ENCODE measurements at regions not wholly inside any gene's neighbourhood (a gene's known extent, or its start where the extent isn't known, plus 50 kb on each side); places are given as distances from the start of the nearest gene placed in this dataset.

DNA sequence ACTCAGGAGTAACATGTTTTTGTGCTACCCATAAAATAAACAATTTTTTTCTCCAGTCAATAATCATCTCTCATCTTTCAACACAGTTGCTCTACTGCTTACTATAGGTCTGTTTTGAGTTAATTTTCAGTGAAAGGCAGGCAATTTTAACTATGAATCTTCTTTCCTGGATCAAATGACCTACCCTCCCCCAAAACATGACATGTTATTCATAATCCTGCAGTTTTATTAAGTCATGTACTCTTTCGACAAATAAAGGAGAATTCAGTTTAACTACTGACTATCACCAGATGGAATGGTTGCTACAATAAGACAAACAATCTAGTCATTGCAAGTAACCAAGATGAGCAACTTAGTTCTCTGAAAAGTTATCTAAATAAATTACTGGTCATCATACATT, 106.0 kb upstream of the FAR2 start:
- DNase-seq (ENCODE audit: low spot score), result no peak

DNA sequence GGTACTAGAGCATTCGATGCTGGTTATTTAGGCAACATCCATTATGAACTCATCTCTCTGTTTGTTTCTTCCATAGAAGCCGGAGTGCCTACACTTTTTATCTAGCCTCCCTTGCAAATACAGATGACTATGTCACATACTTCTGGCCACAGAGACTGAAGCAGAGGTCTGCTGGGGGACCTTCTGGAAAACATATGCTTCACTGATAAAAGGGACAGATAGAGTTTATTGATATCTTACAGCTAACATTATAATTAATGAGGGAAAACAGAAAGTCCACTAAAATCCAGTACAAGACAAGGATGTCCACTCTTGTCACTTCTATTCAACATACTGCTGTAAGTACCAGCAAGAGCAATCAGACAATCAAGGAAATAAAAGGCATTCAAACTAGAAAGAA, 104.3 kb upstream of the FAR2 start:
- DNase-seq (ENCODE audit: low spot score), result no peak

DNA sequence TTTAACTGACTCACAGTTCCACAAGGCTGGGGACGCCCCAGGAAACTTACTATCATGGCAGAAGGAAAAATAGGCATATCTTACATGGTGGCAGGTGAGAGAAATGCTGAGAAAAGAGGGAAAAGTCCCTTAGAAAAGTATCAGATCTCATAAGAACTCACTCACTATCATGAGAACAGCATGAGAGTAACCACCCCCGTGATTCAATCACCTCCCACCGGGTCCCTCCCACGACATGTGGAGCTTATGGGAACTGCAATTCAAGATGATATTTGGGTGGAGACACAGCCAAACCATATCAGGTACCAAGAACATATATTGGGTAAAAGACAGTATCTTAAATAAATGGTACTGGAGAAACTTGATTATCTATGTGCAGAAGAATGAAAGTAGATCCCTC, 100.3 kb upstream of the FAR2 start:
- no peak for DNase-seq (ENCODE audit: low spot score)

DNA sequence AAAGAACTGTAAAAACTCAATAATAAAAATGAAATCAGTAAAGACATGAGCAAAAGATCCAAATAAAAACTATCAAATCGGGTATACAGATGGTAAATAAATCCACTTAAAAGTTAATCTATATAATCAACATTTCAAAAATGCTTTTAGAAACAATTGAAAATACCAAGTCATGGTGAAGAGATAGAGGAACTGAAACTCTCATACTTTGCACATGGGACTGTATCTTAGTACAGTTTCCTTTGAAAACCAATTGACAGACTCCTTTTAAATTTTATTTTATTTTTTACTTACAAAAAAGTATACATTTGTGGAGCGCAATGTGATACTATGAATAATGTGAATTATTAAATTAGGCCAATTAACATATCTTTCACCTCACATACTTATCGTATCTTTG, 98.6 kb upstream of the FAR2 start:
- no peak for DNase-seq (ENCODE audit: low spot score)

DNA sequence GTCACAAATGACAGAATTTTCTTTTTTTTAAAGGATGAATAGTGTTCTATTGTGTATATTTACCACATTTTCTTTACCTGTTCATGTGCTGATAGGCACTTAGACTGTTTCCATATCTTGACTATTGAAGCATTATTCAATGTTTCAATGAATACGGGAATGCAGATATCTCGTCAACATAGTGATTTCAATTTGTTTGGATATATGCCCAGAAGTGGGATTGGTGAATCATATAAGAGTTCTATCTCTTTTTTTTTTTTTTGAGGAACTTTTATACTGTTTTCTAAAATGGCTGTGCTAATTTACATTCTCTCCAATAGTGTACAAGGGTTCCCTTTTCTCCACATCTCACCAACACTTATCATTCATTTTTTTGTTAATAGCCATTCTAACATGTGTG, 97.9 kb upstream of the FAR2 start:
- no peak for DNase-seq (ENCODE audit: low spot score)

DNA sequence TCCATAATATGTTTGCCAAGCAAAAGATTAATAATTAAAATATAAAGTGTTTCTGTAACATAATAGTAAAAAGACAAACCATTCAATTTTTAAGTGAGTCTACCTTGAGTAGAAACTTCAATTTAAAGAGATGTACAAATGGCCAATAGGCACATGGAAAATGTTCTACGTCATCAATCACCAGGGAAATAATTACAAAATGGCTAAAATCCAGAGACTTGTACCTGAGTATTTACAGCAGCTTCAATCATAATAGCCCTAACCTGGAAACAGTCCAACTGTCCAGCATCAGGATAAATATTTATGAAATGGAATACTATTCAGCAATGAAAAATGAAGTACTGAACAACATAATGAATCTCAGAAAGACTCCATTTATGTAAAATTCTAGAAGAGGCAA, 95.5 kb upstream of the FAR2 start:
- no peak for DNase-seq (ENCODE audit: low spot score)

DNA sequence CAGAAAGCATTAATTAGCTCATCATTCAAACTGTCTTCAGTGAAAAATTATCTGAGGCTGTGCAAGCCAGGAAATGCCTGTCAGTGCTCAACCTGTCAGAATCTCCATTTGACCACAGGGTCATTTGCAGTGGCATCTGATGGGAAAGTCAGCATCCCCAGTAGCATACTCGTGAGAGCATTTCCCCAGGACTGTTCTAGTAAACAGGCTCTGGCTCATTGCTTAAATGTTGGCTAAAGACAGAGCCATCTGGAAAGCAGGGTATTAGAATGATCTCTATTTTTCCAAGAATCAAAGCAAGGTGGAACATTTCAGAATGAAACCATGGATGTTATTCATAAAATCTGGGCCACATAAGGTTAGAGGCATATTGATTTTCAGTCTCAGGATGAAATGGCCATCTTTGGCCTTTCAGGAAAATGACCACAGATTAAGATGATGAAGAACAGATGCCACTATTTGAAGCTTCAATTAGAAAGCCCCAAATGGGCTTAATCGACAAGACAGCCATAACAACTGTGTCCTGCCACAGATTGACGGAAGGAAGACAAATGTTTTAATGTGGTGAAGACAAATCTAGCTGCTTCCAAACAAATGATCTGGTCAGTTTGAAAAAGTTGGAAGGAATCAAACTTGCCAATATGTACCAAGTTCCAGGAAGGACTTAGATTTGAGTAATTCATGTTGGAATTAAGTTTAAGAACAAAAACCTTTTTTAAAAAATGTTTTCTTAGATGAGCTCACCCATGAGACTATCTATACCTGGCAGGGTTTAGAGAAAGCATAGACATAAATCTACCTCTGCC, 94.0 kb upstream of the FAR2 start:
- no peak for DNase-seq (ENCODE audit: low spot score)

DNA sequence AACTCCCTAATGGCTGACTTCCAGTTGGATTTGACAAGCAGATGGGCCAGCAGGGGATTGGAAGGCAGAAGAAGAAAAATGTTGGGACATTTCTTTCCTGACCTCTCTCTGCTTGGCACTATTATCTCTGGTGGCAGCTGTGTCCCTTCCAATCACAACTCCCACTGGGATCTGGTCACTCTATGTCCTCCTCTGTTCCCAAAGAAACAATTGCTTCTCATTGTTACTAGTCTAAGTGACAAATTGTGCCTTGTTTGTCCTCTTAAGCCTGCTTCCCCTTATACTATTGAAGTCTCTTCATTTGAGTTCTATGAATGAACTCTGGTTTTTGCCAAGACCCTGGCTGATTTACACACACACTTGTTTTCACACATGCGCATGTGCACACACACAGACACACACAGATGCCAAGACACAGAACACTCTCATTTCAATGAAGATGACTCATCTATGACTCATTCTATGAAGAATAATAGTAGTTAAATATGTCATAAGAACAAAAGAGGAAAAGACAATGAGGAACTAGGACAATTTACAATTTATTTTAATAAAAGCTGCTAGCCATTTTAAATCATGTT, 83.0 kb upstream of the FAR2 start:
- peak; percentile 94 for DNase-seq (ENCODE audit: low spot score)

DNA sequence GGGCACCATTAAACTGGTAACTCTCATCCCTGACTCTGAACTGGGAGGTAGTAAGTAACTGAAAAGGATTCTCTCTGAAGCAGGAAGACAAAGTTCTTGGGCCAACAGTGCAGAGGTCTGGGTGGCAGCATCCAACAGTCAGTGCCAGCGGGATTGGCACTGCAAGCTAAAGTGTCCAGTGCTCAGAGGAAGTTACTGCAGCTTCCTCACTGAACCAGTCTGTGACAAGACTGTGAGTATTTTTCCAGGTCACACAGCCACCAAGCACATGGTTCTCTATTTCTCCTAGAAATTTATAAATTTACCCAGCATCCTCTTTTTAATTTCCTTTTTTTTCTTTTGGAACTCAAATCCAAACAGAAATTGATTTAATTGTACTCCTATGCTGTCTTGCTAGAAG, 81.6 kb upstream of the FAR2 start:
- DNase-seq (ENCODE audit: low spot score), result peak; percentile 31

DNA sequence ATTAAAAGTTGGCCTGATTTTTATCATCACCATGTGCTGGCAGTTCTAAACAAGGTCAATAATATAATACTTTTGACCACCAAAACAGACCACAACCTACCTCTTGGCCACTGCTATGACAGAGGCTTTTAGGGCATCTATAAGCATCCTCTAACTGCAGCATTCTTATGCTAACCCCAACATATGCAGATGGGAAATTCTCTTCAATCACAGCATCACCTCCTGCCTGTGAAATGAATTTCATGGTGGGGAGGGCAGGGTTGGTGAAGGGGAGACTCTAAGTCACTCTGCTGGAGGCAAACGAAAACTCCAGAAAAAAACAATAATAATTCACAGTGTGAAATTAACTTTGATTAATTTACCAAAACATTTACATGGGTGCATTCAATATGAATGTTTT, 78.8 kb upstream of the FAR2 start:
- DNase-seq (ENCODE audit: low spot score), result no peak

DNA sequence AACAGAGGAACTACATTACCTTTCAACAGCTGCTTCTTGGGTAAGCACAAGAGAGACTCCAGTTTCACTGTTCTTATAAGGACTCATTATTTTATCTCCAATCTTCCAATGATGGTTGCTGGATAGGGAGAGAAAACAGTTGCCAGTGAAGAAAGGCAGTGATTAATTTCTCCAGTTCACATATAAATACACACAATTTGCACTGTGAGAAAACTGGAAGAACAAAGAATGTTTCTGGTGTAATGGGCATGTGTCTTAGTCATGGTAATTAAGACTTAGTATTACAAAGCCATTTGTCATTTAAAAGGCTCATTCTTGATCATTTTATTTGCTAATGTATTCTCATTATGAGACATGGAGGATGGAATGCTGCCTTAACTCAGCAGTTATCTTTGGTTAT, 78.0 kb upstream of the FAR2 start:
- no peak for DNase-seq (ENCODE audit: low spot score)

DNA sequence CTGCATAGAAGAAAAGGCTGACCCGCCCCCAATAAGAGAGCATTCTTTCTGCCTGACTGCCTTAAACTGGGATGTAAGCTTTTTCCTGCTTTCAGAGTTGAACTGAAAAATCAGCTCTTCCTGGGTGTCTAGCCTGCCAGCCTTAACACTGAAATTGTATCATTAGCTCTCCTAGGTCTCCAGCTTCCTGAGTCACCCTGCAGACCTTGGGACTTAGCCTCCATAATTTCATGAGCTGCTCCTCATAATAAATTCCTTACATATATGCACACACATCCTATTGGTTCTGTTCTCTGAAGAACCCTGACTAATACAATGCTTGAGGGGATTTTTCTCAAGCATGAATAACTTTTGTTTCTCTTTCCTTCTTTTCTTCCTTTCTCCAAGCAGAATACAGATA, 76.4 kb upstream of the FAR2 start:
- no peak for DNase-seq (ENCODE audit: low spot score)

DNA sequence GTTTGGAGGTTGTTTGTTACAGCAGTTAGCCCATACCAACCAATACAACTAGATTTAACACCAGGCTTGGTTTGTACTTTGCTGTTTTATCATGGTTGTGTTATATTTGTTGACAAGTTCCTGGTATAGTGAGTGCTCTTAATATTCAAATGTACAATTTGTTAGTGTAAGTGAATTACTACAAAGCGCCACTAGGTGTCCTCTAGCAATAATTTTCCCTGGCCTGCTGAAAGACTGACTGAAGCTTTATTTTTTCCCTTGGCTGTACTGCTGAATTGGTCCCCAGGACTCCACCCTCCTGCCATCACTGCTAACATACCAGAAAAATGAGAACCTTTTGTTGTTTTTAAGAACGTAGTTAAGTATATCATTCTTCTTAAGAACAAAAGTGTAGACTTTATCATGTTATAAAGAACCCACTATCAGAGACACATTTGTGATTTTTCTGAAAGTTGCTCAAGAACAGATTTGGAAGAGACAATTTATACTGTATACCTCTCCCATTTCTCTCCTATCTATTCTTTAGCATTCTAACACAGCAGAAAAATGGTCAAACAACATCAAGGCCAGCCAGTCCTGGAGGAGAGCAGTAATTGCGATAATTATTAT, 75.3 kb upstream of the FAR2 start:
- DNase-seq (ENCODE audit: low spot score), result peak; percentile 79

DNA sequence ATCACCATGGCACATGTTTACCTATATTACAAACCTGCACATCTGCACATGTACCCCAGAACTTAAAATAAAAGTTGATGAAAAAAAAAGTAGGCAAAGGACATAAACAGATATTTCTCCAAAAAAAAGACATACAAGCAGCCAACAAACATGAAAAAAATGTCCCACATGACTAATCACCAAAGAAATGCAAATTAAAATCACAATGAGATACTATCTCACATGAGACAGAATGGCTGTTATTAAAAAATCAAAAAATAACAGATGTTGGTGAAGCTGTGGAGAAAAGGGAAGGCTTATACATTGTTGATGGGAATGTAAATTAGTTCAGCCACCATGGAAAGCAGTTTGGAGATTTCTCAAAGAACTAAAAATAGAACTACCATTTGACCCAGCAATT, 68.0 kb upstream of the FAR2 start:
- no peak for DNase-seq (ENCODE audit: low spot score)

DNA sequence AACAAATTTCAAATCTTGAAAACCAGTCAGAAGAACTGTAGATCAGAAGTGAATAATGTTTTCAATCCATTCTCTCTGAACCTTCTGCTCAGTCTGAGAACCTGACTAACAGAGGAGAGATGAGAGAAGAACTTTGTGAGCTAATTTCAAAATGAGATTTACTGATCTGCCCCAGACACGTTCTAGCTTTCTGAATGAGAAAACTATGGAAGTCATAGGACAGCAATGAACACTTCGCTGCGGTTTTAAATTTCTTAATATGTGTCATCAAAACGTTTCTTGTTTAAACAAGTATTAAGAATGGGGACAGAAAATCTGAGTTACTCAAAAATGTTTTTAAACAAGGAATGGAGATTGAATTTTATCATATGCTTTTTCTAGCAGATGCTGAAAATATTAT, 66.6 kb upstream of the FAR2 start:
- DNase-seq (ENCODE audit: low spot score), result no peak

DNA sequence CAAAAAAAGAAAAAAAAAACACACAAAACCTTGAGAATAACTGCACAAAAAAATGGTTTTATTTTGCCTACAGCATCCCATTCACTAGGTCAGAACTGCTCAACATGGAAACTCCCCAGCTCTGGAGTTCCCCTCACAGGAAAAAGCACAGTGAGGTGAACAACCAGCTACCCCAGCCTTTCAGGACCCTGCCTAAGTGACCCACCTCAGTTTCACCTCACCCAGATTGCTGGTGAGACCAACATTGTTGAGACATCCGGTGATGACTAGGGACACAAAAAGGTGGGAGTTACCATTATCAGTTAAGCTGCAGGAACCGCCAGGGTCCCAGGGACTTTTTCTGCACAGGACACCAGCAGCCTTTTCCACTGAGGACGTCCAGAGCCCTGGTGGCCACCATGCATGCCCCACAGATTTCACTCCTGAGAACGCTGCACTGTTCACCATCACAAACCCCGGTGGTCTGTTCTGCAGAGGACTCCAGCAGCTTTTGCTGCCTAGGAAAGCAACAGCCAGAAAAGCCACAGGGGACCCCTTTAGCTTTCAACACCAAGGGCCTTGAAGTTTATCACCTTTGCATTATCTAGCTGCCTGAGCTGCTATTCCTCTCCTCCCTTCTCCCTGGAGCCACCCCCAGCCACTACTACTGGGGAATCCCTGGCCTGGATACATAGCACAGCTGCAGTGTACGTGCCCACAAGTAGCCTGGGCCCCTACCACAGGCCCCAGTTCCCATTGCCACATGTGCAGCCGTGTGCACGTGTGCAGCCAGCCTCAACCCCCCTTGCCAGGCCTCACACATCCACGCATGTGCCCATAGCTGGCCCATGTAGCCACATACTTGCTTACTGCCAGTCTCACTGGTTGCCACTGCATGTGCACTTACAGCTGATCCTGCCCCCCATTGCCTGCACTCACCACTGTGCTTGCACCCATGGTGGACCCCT, 62.5 kb upstream of the FAR2 start:
- DNase-seq (ENCODE audit: low spot score), result no peak

DNA sequence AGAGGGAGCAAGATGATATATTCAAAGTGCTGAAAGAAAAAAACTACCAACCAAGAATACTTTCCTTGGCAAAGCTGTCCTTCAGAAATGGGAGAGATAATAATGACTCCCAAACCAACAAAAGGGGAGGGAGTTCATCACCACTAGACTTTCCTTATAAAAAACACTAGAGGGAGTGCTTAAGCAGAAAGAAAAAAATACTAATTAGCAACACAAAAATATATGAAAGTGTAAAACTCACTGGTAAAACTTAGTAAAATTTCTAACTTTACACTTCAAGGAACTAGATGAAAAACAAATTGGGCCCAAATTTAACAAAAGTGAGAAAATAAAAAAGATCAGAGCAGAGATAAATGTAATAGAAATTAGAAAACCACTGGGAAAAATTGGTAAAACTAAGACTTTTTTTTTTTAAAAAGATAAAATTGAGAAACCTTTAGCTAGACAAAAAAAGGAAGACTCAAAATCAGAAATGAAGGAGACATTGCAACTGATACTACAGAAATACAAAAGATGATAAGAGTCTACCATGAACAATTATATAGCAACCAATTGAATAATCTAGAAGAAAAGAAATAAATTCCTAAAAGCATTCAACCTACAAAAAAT, 60.4 kb upstream of the FAR2 start:
- DNase-seq (ENCODE audit: low spot score), result no peak

Data from Ammon's horn (tissue), 1 donor.